Activated naive CD8-positive, alpha-beta T cell treated with anti-CD3 and anti-CD28 coated beads for 36 hours (primary cell): ENCODE measurements at regions not wholly inside any gene's neighbourhood (a gene's known extent, or its start where the extent isn't known, plus 50 kb on each side); places are given as distances from the start of the nearest gene placed in this dataset.
"Not testable (repeated sequence)": the region's sequence is repeated elsewhere in the genome, so short reads cannot be mapped to it uniquely, and the experiment has no call there.

ENCODE experiments used
- DNase-seq: peaks from one replicate; pipeline ENCODE4 v3.0.0; 2021
- H3K27ac Mint-ChIP-seq: one replicate; pipeline ENCODE4 v1.8.0; 2022; ENCODE audit warnings: mild to moderate bottlenecking, moderate library complexity, mixed read lengths
- H3K27me3 Mint-ChIP-seq: one replicate; pipeline ENCODE4 v1.8.0; 2022; ENCODE audit warnings: mild to moderate bottlenecking, mixed read lengths
- H3K36me3 Mint-ChIP-seq: one replicate; pipeline ENCODE4 v1.8.0; 2021; ENCODE audit warnings: mild to moderate bottlenecking, mixed read lengths
- H3K4me1 Mint-ChIP-seq: one replicate; pipeline ENCODE4 v1.8.0; 2021; ENCODE audit warnings: mixed read lengths
- H3K4me3 Mint-ChIP-seq: one replicate; pipeline ENCODE4 v1.8.0; 2022; ENCODE audit warnings: mild to moderate bottlenecking, moderate library complexity, mixed read lengths
- H3K9me3 Mint-ChIP-seq: one replicate; pipeline ENCODE4 v1.8.0; 2022; ENCODE audit warnings: mixed read lengths

GRCh38 chr3:27779176-27779575 is 57.1 kb upstream of the EOMES start:
- Mint-ChIP-seq H3K4me1 (no peaks in the 10 kb centered on the region), H3K27me3 (no peaks in the 10 kb centered on the region), H3K27ac (no peak overlapping the region), H3K36me3 (no peaks in the 10 kb centered on the region), H3K4me3 (no peak overlapping the region), H3K9me3 (no peaks in the 10 kb centered on the region)
- no peak for DNase-seq

- Mint-ChIP-seq H3K27me3 (no peaks in the 10 kb centered on the region), H3K27ac (no peak overlapping the region), H3K4me3 (no peak overlapping the region), H3K9me3 (no peaks in the 10 kb centered on the region), H3K4me1 (peaks cover 3% of the 10 kb centered on the region), H3K36me3 (no peaks in the 10 kb centered on the region)
- DNase-seq = no peak
Measured at GRCh38 chr3:27789420-27789819, 67.3 kb upstream of the EOMES start.

- Mint-ChIP-seq H3K9me3 (no peaks in the 10 kb centered on the region), H3K4me3 (no peak overlapping the region), H3K27me3 (no peaks in the 10 kb centered on the region), H3K4me1 (peaks cover 3% of the 10 kb centered on the region), H3K27ac (no peak overlapping the region), H3K36me3 (no peaks in the 10 kb centered on the region)
- DNase-seq = no peak
Measured at GRCh38 chr3:27791956-27792355, 69.8 kb upstream of the EOMES start.

- no peak overlapping the region for H3K4me3 Mint-ChIP-seq
- DNase-seq = no peak
- H3K4me1 Mint-ChIP-seq = peaks cover 3% of the 10 kb centered on the region
- H3K36me3 Mint-ChIP-seq = no peaks in the 10 kb centered on the region
- H3K27me3 Mint-ChIP-seq = no peaks in the 10 kb centered on the region
- no peak overlapping the region for H3K27ac Mint-ChIP-seq
- no peaks in the 10 kb centered on the region for H3K9me3 Mint-ChIP-seq
Measured at GRCh38 chr3:27792869-27793268, 70.7 kb upstream of the EOMES start.

GRCh38 chr3:27794211-27794610 is 72.1 kb upstream of the EOMES start:
- Mint-ChIP-seq H3K27me3 (no peaks in the 10 kb centered on the region), H3K4me3 (no peak overlapping the region), H3K4me1 (peaks cover 3% of the 10 kb centered on the region), H3K27ac (no peak overlapping the region), H3K9me3 (no peaks in the 10 kb centered on the region), H3K36me3 (no peaks in the 10 kb centered on the region)
- DNase-seq = no peak

- Mint-ChIP-seq H3K36me3 (no peaks in the 10 kb centered on the region), H3K9me3 (no peaks in the 10 kb centered on the region), H3K27me3 (no peaks in the 10 kb centered on the region), H3K4me3 (no peak overlapping the region), H3K4me1 (peaks cover 10% of the 10 kb centered on the region), H3K27ac (no peak overlapping the region)
- DNase-seq = no peak
Measured at GRCh38 chr3:27796365-27796875, 74.3 kb upstream of the EOMES start.

GRCh38 chr3:27797773-27798172 is 75.7 kb upstream of the EOMES start:
- Mint-ChIP-seq H3K27ac (no peak overlapping the region), H3K9me3 (no peaks in the 10 kb centered on the region), H3K4me3 (no peak overlapping the region), H3K4me1 (peaks cover 6% of the 10 kb centered on the region), H3K36me3 (no peaks in the 10 kb centered on the region), H3K27me3 (no peaks in the 10 kb centered on the region)
- DNase-seq = no peak

- Mint-ChIP-seq H3K4me3 (no peak overlapping the region), H3K36me3 (no peaks in the 10 kb centered on the region), H3K27me3 (no peaks in the 10 kb centered on the region), H3K27ac (no peak overlapping the region), H3K9me3 (no peaks in the 10 kb centered on the region), H3K4me1 (peaks cover 13% of the 10 kb centered on the region)
- no peak for DNase-seq
Measured at GRCh38 chr3:27800261-27800660, 78.1 kb upstream of the EOMES start.

GRCh38 chr3:27802425-27802824 is 80.3 kb upstream of the EOMES start:
- no peak overlapping the region for H3K4me3 Mint-ChIP-seq
- no peaks in the 10 kb centered on the region for H3K36me3 Mint-ChIP-seq
- H3K27ac Mint-ChIP-seq = no peak overlapping the region
- no peaks in the 10 kb centered on the region for H3K27me3 Mint-ChIP-seq
- H3K4me1 Mint-ChIP-seq = peaks cover 15% of the 10 kb centered on the region
- peaks cover 1% of the 10 kb centered on the region for H3K9me3 Mint-ChIP-seq
- DNase-seq = no peak

- no peak for DNase-seq
- H3K36me3 Mint-ChIP-seq = no peaks in the 10 kb centered on the region
- H3K9me3 Mint-ChIP-seq = peaks cover 1% of the 10 kb centered on the region
- peaks cover 15% of the 10 kb centered on the region for H3K4me1 Mint-ChIP-seq
- H3K27ac Mint-ChIP-seq = no peak overlapping the region
- H3K4me3 Mint-ChIP-seq = no peak overlapping the region
- no peaks in the 10 kb centered on the region for H3K27me3 Mint-ChIP-seq
Measured at GRCh38 chr3:27802849-27803248, 80.7 kb upstream of the EOMES start.

- Mint-ChIP-seq H3K9me3 (peaks cover 1% of the 10 kb centered on the region), H3K36me3 (no peaks in the 10 kb centered on the region), H3K4me1 (peaks cover 12% of the 10 kb centered on the region), H3K27ac (no peak overlapping the region), H3K27me3 (no peaks in the 10 kb centered on the region), H3K4me3 (no peak overlapping the region)
- DNase-seq = no peak
Measured at GRCh38 chr3:27805282-27805681, 83.2 kb upstream of the EOMES start.

- DNase-seq = no peak
- Mint-ChIP-seq H3K27ac (no peak overlapping the region), H3K36me3 (no peaks in the 10 kb centered on the region), H3K9me3 (peaks cover 2% of the 10 kb centered on the region), H3K4me1 (no peaks in the 10 kb centered on the region), H3K27me3 (no peaks in the 10 kb centered on the region), H3K4me3 (no peak overlapping the region)
Measured at GRCh38 chr3:27813255-27813654, 91.1 kb upstream of the EOMES start.

GRCh38 chr3:27821609-27822008 is 99.5 kb upstream of the EOMES start:
- H3K9me3 Mint-ChIP-seq, H3K36me3 Mint-ChIP-seq, DNase-seq, H3K27me3 Mint-ChIP-seq, H3K4me1 Mint-ChIP-seq, H3K4me3 Mint-ChIP-seq: not testable (repeated sequence)
- peak overlapping the region; percentile 25 for H3K27ac Mint-ChIP-seq

GRCh38 chr3:27824312-27825200 is 102.4 kb upstream of the EOMES start:
- no peaks in the 10 kb centered on the region for H3K9me3 Mint-ChIP-seq
- H3K36me3 Mint-ChIP-seq = peaks cover 2% of the 10 kb centered on the region
- no peaks in the 10 kb centered on the region for H3K27me3 Mint-ChIP-seq
- peaks cover 12% of the 10 kb centered on the region for H3K4me1 Mint-ChIP-seq
- no peak overlapping the region for H3K4me3 Mint-ChIP-seq
- no peak for DNase-seq
- H3K27ac Mint-ChIP-seq = peak overlapping the region; percentile 34

GRCh38 chr3:27826448-27826847 is 104.3 kb upstream of the EOMES start:
- Mint-ChIP-seq H3K4me1 (peaks cover 12% of the 10 kb centered on the region), H3K27ac (no peak overlapping the region), H3K27me3 (no peaks in the 10 kb centered on the region), H3K9me3 (no peaks in the 10 kb centered on the region), H3K4me3 (no peak overlapping the region), H3K36me3 (peaks cover 2% of the 10 kb centered on the region)
- no peak for DNase-seq

GRCh38 chr3:27827041-27827440 is 104.9 kb upstream of the EOMES start:
- Mint-ChIP-seq H3K4me3 (no peak overlapping the region), H3K27ac (no peak overlapping the region), H3K4me1 (peaks cover 12% of the 10 kb centered on the region), H3K9me3 (no peaks in the 10 kb centered on the region), H3K36me3 (peaks cover 2% of the 10 kb centered on the region), H3K27me3 (no peaks in the 10 kb centered on the region)
- DNase-seq = no peak
